ENCODE measurements at regions not wholly inside any gene's neighbourhood (a gene's known extent, or its start where the extent isn't known, plus 50 kb on each side); places are given as distances from the start of the nearest gene placed in this dataset.

DNA sequence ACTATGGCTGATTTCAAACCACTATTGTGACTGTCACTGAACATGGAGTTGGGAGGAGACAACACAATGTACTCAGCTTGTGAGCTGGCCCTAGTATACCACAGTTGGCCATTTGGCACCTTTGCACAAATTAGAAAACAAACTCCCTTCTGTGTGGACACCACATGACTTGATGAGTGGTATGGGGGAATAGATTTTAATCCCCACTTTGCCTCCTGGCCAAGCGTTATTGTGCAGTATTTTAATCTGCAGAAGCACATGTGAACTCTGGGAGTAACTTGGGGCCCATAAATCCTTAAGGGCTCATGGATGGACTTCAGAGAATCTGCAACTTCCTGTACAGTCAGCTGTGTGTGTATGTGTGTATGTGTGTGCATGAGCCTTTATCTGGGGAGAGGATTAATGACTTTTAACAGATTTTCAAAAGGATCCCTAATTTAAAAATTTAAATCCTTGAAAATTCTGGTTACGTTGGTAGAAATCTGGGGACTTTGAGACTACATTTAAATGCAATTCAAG, 105.0 kb upstream of the PAQR3 start:
- Histone ChIP-seq H3K9me3 (no peaks in the 10 kb centered on the region), H3K4me3 (no peak overlapping the region), H3K36me3 (replicated peaks in 1 of 2; ENCODE audit: insufficient read depth in 1 of 2, low read depth in 2 of 2) (no peaks in the 10 kb centered on the region), H3K27ac (no peak overlapping the region), H3K4me1 (peaks cover 15% of the 10 kb centered on the region), H3K27me3 (no peaks in the 10 kb centered on the region)
- TF ChIP-seq POLR2A (IDR thresholded peaks at IDR 0.05) (no peak), CTCF (IDR thresholded peaks at IDR 0.05) (no peak)
- no peak for ATAC-seq
- WGBS, 2 donors, result 86 to 95% methylated on average over 2 of the region's 2 CpGs
- no peak for DNase-seq
- intact Hi-C loops (cut with DNase I), result no loop called here

DNA sequence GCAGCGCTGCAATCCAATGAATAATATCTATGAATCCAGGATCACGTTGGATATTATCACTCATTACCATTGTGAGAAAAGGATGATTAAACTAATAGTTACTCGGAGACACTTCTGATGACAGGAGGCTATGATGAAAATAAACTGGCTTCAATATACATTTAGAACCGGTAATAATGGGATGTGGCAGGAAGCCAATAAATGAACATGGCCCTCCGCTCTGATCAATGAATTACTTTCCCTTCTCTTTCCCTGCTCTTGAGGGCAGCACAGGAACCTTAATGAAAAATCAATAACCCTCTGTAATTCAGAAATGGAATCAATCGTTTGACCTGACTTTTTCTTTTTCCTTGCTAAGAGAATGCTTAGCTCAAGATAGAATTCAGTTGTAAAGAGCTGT, 103.9 kb upstream of the PAQR3 start:
- Histone ChIP-seq H3K4me3 (no peak overlapping the region), H3K27ac (no peak overlapping the region), H3K27me3 (no peaks in the 10 kb centered on the region), H3K4me1 (peaks cover 6% of the 10 kb centered on the region), H3K36me3 (replicated peaks in 1 of 2; ENCODE audit: insufficient read depth in 1 of 2, low read depth in 2 of 2) (no peaks in the 10 kb centered on the region), H3K9me3 (no peaks in the 10 kb centered on the region)
- DNase-seq (no peak), ATAC-seq (no peak)
- TF ChIP-seq POLR2A (IDR thresholded peaks at IDR 0.05), result no peak
- no peak for TF ChIP-seq CTCF (IDR thresholded peaks at IDR 0.05)
- 62 to 64% methylated on average over 6 of the region's 6 CpGs for WGBS, 2 donors
- intact Hi-C loops (cut with DNase I), result no loop called here

DNA sequence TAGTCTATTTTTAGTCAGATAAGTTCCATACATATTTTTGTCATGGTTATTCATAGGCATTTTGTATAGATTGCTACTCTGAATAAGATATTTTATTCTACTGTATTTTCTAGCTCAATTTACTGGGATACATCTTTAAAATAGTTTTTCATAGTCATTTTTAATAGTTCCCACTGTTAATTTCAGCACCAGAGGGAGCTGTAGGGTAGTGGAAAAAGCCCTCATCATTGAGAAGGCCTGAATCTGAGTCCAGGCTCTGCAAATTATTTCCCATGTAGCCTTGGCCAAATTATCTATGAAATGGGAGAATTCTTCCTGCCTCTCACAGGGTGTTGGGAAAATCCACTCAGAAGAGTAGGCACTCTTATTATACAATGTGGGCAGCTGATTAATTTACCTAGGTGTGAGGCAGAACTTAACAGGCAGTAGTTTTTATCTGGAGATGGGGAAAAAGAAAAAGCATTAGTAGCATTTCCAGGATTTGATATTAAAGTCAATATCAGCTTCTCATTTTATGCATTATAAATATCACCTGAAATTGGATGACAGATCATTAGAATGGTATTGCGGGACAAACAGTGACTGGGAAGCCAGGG, 102.9 kb upstream of the PAQR3 start:
- H3K9me3 ChIP-seq, result no peaks in the 10 kb centered on the region
- intact Hi-C loops (cut with DNase I), result no loop called here
- H3K4me1 ChIP-seq, result no peaks in the 10 kb centered on the region
- no peaks in the 10 kb centered on the region for H3K27me3 ChIP-seq
- H3K36me3 ChIP-seq (replicated peaks in 1 of 2; ENCODE audit: insufficient read depth in 1 of 2, low read depth in 2 of 2), result no peaks in the 10 kb centered on the region
- DNase-seq (peak in 1 of 4 donors; percentile 9), ATAC-seq (no peak)
- H3K27ac ChIP-seq, result no peak overlapping the region
- 88 to 100% methylated on average over 1 of the region's 1 CpG for WGBS, 2 donors
- no peak overlapping the region for H3K4me3 ChIP-seq
- TF ChIP-seq CTCF (IDR thresholded peaks at IDR 0.05) (peak in 6 of 7 experiments; percentile 18 to 47 (median 31)), POLR2A (IDR thresholded peaks at IDR 0.05) (no peak)

- Histone ChIP-seq H3K27me3 (no peaks in the 10 kb centered on the region), H3K27ac (no peak overlapping the region), H3K4me3 (no peak overlapping the region), H3K9me3 (no peaks in the 10 kb centered on the region), H3K36me3 (replicated peaks in 1 of 2; ENCODE audit: insufficient read depth in 1 of 2, low read depth in 2 of 2) (no peaks in the 10 kb centered on the region), H3K4me1 (no peaks in the 10 kb centered on the region)
- ATAC-seq (no peak), DNase-seq (no peak)
- intact Hi-C loops (cut with DNase I), result no loop called here
- 83% methylated on average over 2 of the region's 2 CpGs for WGBS, 2 donors
- no peak for TF ChIP-seq CTCF (IDR thresholded peaks at IDR 0.05)
- no peak for TF ChIP-seq POLR2A (IDR thresholded peaks at IDR 0.05)
These were observed 95.3 kb upstream of the PAQR3 start for GRCh38 chr4:79034544-79034943.

- no peak for ATAC-seq
- 74 to 75% methylated on average over 1 of the region's 1 CpG for WGBS, 2 donors
These were observed 91.7 kb upstream of the PAQR3 start for GRCh38 chr4:79030973-79031372.

More at GRCh38 chr4:79030973-79031372, 91.7 kb upstream of the PAQR3 start:
- TF ChIP-seq CTCF (IDR thresholded peaks at IDR 0.05), result no peak
- no peak for TF ChIP-seq POLR2A (IDR thresholded peaks at IDR 0.05)
- Histone ChIP-seq H3K27ac (no peak overlapping the region), H3K4me1 (no peaks in the 10 kb centered on the region), H3K36me3 (replicated peaks in 1 of 2; ENCODE audit: insufficient read depth in 1 of 2, low read depth in 2 of 2) (no peaks in the 10 kb centered on the region), H3K4me3 (no peak overlapping the region), H3K27me3 (no peaks in the 10 kb centered on the region), H3K9me3 (no peaks in the 10 kb centered on the region)
- no peak for DNase-seq
- intact Hi-C loops (cut with DNase I), result no loop called here
